ENCODE measurements at regions not wholly inside any gene's neighbourhood (a gene's known extent, or its start where the extent isn't known, plus 50 kb on each side); places are given as distances from the start of the nearest gene placed in this dataset.

DNA sequence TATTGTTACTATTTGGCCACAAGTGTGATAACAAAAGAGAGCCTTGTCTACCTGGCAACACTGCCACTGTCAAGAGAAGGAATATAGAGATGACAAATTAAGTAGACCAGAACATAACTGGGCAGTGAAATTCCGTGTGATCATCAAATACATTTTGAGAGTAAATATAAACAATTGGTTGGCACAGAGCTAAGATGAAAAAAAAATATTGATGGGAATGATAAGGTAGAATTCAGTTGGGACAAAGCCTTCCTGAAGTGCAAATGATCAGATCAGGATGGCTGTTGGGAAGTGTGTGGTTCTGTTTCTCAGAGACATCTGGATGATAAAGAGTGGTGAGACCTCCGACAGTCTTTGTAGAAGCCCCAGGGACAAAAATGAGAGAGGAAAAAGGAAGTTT, 205.5 kb upstream of the CAMK1G start:
- no peaks in the 10 kb centered on the region for H3K4me1 ChIP-seq (ENCODE audit: insufficient read depth, low read length)
- ATAC-seq (ENCODE audit: poor library complexity) (no peak), DNase-seq (no peak)
- no peak overlapping the region for H3K4me3 ChIP-seq (ENCODE audit: low read length)
- Mint-ChIP-seq H3K27ac (no peak overlapping the region), H3K36me3 (ENCODE audit: low read depth) (no peaks in the 10 kb centered on the region), H3K27me3 (no peaks in the 10 kb centered on the region), H3K9me3 (no peaks in the 10 kb centered on the region), H3K4me1 (ENCODE audit: low read depth) (no peaks in the 10 kb centered on the region), H3K4me3 (no peak overlapping the region)
- CTCF ChIA-PET = no interaction called here
- intact Hi-C loops (cut with DNase I, micrococcal nuclease) = no loop called here
- no peaks in the 10 kb centered on the region for H3K27me3 ChIP-seq (ENCODE audit: control insufficient read depth in 1 of 2, insufficient read depth in 2 of 2, low read length in 2 of 2)
- H3K36me3 ChIP-seq (ENCODE audit: insufficient read depth, low read length) = no peaks in the 10 kb centered on the region
- TF ChIP-seq, protein P1, sequence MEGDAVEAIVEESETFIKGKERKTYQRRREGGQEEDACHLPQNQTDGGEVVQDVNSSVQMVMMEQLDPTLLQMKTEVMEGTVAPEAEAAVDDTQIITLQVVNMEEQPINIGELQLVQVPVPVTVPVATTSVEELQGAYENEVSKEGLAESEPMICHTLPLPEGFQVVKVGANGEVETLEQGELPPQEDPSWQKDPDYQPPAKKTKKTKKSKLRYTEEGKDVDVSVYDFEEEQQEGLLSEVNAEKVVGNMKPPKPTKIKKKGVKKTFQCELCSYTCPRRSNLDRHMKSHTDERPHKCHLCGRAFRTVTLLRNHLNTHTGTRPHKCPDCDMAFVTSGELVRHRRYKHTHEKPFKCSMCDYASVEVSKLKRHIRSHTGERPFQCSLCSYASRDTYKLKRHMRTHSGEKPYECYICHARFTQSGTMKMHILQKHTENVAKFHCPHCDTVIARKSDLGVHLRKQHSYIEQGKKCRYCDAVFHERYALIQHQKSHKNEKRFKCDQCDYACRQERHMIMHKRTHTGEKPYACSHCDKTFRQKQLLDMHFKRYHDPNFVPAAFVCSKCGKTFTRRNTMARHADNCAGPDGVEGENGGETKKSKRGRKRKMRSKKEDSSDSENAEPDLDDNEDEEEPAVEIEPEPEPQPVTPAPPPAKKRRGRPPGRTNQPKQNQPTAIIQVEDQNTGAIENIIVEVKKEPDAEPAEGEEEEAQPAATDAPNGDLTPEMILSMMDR (IDR thresholded peaks at IDR 0.05) = no peak
- H3K9me3 ChIP-seq (ENCODE audit: control insufficient read depth in 1 of 2, insufficient read depth in 1 of 2, low read length in 2 of 2) = no peaks in the 10 kb centered on the region
- H3K27ac ChIP-seq (ENCODE audit: low read depth in 1 of 2, low read length in 2 of 2) = no peak overlapping the region
- POLR2A ChIA-PET = no interaction called here

DNA sequence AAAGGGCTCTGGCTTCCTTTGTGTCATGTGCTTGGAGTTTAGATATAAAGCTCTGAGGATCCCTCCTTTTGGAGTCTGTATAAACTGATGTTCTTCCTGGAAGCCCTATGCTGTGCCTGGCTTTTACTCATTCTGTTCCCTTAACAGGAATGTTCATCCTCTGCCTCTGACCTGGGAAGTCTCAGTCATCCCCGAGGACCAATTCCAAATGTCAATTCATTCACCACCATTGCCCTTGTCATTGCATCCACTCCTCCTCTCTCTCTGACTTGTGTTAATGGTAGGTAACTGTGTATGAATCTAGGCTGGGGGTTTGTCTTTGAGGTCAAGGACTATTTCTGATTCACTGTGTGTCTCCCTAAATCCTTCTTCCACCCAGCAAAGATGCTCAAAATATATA, 204.2 kb upstream of the CAMK1G start:
- Mint-ChIP-seq H3K9me3 (no peaks in the 10 kb centered on the region), H3K4me1 (ENCODE audit: low read depth) (no peaks in the 10 kb centered on the region), H3K27me3 (no peaks in the 10 kb centered on the region), H3K4me3 (no peak overlapping the region), H3K36me3 (ENCODE audit: low read depth) (no peaks in the 10 kb centered on the region), H3K27ac (no peak overlapping the region)
- POLR2A ChIA-PET = no interaction called here
- H3K27ac ChIP-seq (ENCODE audit: low read depth in 1 of 2, low read length in 2 of 2) = no peak overlapping the region
- H3K9me3 ChIP-seq (ENCODE audit: control insufficient read depth in 1 of 2, insufficient read depth in 1 of 2, low read length in 2 of 2) = no peaks in the 10 kb centered on the region
- TF ChIP-seq, protein P1 (IDR thresholded peaks at IDR 0.05) = no peak
- H3K36me3 ChIP-seq (ENCODE audit: insufficient read depth, low read length) = no peaks in the 10 kb centered on the region
- H3K27me3 ChIP-seq (ENCODE audit: control insufficient read depth in 1 of 2, insufficient read depth in 2 of 2, low read length in 2 of 2) = no peaks in the 10 kb centered on the region
- CTCF ChIA-PET = no interaction called here
- H3K4me1 ChIP-seq (ENCODE audit: insufficient read depth, low read length) = no peaks in the 10 kb centered on the region
- ATAC-seq (ENCODE audit: poor library complexity) (no peak), DNase-seq (no peak)
- no peak overlapping the region for H3K4me3 ChIP-seq (ENCODE audit: low read length)
- intact Hi-C loops (cut with DNase I, micrococcal nuclease) = no loop called here

DNA sequence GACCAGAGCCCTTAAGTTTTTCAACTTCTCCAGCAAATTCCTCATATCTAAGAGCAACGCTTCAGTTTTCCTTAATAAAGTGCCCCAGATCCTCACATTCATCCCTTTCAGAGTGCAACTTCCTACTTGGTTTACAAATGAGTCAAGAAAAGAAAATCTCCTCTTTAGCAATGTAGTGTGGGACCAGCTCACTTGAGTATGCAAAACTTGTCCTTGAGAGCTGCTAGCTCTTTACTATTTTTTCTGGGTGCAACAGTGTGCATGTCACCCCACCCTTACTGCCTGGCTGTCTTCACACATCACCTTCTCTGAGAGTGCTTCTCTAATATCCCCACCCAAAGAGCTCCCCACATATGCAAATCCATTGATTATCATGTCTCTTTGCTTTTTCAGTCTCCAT, 203.1 kb upstream of the CAMK1G start:
- TF ChIP-seq, protein P1 (IDR thresholded peaks at IDR 0.05) = no peak
- Histone ChIP-seq H3K27ac (ENCODE audit: low read depth in 1 of 2, low read length in 2 of 2) (no peak overlapping the region), H3K36me3 (ENCODE audit: insufficient read depth, low read length) (no peaks in the 10 kb centered on the region), H3K27me3 (ENCODE audit: control insufficient read depth in 1 of 2, insufficient read depth in 2 of 2, low read length in 2 of 2) (no peaks in the 10 kb centered on the region), H3K4me3 (ENCODE audit: low read length) (no peak overlapping the region), H3K9me3 (ENCODE audit: control insufficient read depth in 1 of 2, insufficient read depth in 1 of 2, low read length in 2 of 2) (no peaks in the 10 kb centered on the region), H3K4me1 (ENCODE audit: insufficient read depth, low read length) (no peaks in the 10 kb centered on the region)
- ATAC-seq (ENCODE audit: poor library complexity) (no peak), DNase-seq (no peak)
- Mint-ChIP-seq H3K4me3 (no peak overlapping the region), H3K36me3 (ENCODE audit: low read depth) (no peaks in the 10 kb centered on the region), H3K4me1 (ENCODE audit: low read depth) (no peaks in the 10 kb centered on the region), H3K27me3 (no peaks in the 10 kb centered on the region), H3K9me3 (no peaks in the 10 kb centered on the region), H3K27ac (no peak overlapping the region)
- ChIA-PET POLR2A (interaction anchor here (0.7 kb wide), 1 partner anchor 10 kb away, joined by 3 read pairs; no protein-coding TSS in a partner anchor), CTCF (no interaction called here)
- intact Hi-C loops (cut with DNase I, micrococcal nuclease) = no loop called here
